K562 (cell line): ENCODE measurements at regions not wholly inside any gene's neighbourhood (a gene's known extent, or its start where the extent isn't known, plus 50 kb on each side); places are given as distances from the start of the nearest gene placed in this dataset.

ENCODE experiments used
- ATAC-seq: fragments of 200-7000 bp; cut with Tn5 transposase; 3 replicates; pipeline ENCODE4 v1.9.1; 2020; ENCODE audit warnings: moderate library complexity
- BruUV-seq: library from RNA; stranded (reverse); fragments of 400-500 nt; replicated peaks from 2 replicates; lab custom pipeline; 2021; lab: Mats Ljungman, UMichigan
- CTCF ChIA-PET: fragments of 300-600 bp; formaldehyde crosslinking; extraction: SDS; loops from one replicate; lab custom pipeline; 2021; ENCODE audit warnings: low intra/inter-chr PET ratio; lab: Yijun Ruan, JAX
- POLR2A ChIA-PET: fragments of 300-600, 350-650 bp; sonication (Branson Sonifier 250); formaldehyde crosslinking; extraction: SDS; loops from one replicate; lab custom pipeline; 2021; ENCODE audit warnings: antibody characterized with exemption, inconsistent platforms; lab: Yijun Ruan, JAX
- DNase-seq, 4 experiments: peaks; one replicate each; pipeline versions ENCODE4 v3.0.0 to v3.0.0-alpha.2; 2011 to 2018; ENCODE audit warnings: low spot score in 3 of 4, mixed read lengths in 3 of 4; ENCODE audit errors: extremely low read depth in 1 of 4
- FAIRE-seq: peaks from 2 replicates; lab custom pipeline; 2011; peaks lifted over from hg19 to GRCh38; lab: Jason Lieb, UNC
- H2AFZ ChIP-seq: 2 replicates; pipeline ENCODE4 v1.6.0; 2011; ENCODE audit warnings: low read depth, low read length, control low read depth, inconsistent platforms
- H3K27ac ChIP-seq: fragments of 200-600 bp; 3 replicates; pipeline ENCODE4 v1.8.0; 2011; ENCODE audit warnings: low read depth, mild to moderate bottlenecking, control low read depth, inconsistent platforms, low read length, moderate library complexity, mixed read lengths; ENCODE audit errors: extremely low read depth
- H3K27me3 ChIP-seq, 2 experiments: fragments of 300-600 bp in 1 of 2; 2 replicates in 1 of 2; 3 replicates in 1 of 2; pipeline versions ENCODE4 v1.6.0 to v1.8.0; 2011; ENCODE audit warnings: inconsistent platforms in 2 of 2, low read length in 2 of 2, mild to moderate bottlenecking in 1 of 2, mixed read lengths in 1 of 2, moderate library complexity in 1 of 2; ENCODE audit not compliant: control insufficient read depth in 2 of 2, insufficient read depth in 2 of 2
- H3K36me3 ChIP-seq: fragments of 300-600 bp; 3 replicates; pipeline ENCODE4 v1.8.0; 2011; ENCODE audit warnings: mild to moderate bottlenecking, low read length, inconsistent platforms; ENCODE audit not compliant: control insufficient read depth, insufficient read depth
- H3K4me1 ChIP-seq, 2 experiments: fragments of 200-600 bp in 1 of 2; replicated peaks in 1 of 2; 2 replicates in 1 of 2; 3 replicates in 1 of 2; pipeline versions ENCODE4 v1.5.1 to v1.8.0; 2011; ENCODE audit warnings: inconsistent platforms in 2 of 2, low read length in 2 of 2, mild to moderate bottlenecking in 1 of 2, mixed read lengths in 1 of 2, moderate library complexity in 1 of 2; ENCODE audit not compliant: control insufficient read depth in 2 of 2, insufficient read depth in 2 of 2
- H3K4me2 ChIP-seq: 2 replicates; pipeline ENCODE4 v1.6.1; 2011; ENCODE audit warnings: low read length, control low read depth, inconsistent platforms, mixed read lengths; ENCODE audit not compliant: insufficient read depth
- H3K4me3 ChIP-seq: fragments of 200-600 bp; sonication (generic), shearing (Covaris generic); 2 replicates; pipeline ENCODE4 v1.5.1; 2016; ENCODE audit warnings: control low read depth, inconsistent platforms
- H3K79me2 ChIP-seq: fragments of 200-600 bp; 3 replicates; pipeline ENCODE4 v1.8.0; 2011; ENCODE audit warnings: low read length, inconsistent platforms; ENCODE audit not compliant: control insufficient read depth, insufficient read depth
- H3K9ac ChIP-seq, 2 experiments: 2 replicates each; pipeline versions ENCODE4 v1.6.0 to v1.6.1; 2011; ENCODE audit warnings: low read depth in 2 of 2, low read length in 2 of 2, control low read depth in 1 of 2, inconsistent platforms in 1 of 2, mild to moderate bottlenecking in 1 of 2, mixed read lengths in 1 of 2; ENCODE audit not compliant: insufficient read depth in 1 of 2
- H3K9me1 ChIP-seq: one replicate; pipeline ENCODE4 v1.6.0; 2011; ENCODE audit warnings: inconsistent platforms, mild to moderate bottlenecking, low read length, moderate library complexity; ENCODE audit not compliant: control insufficient read depth, insufficient read depth
- H3K9me3 ChIP-seq: replicated peaks from 2 replicates; pipeline ENCODE4 v1.5.1; 2011; ENCODE audit warnings: low read depth, low read length, inconsistent platforms; ENCODE audit not compliant: control insufficient read depth, insufficient read depth
- H4K20me1 ChIP-seq: replicated peaks from 2 replicates; pipeline ENCODE4 v1.6.1; 2011; ENCODE audit warnings: low read length, inconsistent platforms, mixed read lengths; ENCODE audit not compliant: control insufficient read depth, insufficient read depth
- ARID2 ChIP-seq: fragments of 450-650 bp; IDR thresholded peaks from 2 replicates; pipeline ENCODE4 v1.6.1; 2017; ENCODE audit warnings: antibody characterized with exemption, mild to moderate bottlenecking
- BRD4 ChIP-seq: fragments of 200-600 bp; sonication (generic); IDR thresholded peaks from 2 replicates; pipeline ENCODE4 v1.6.1; 2017; ENCODE audit warnings: inconsistent platforms
- ELF4 ChIP-seq: fragments of 450-650 bp; formaldehyde crosslinking; IDR thresholded peaks from 2 replicates; pipeline ENCODE4 v1.4.0; 2022; ENCODE audit warnings: missing genetic modification characterization
- EP300 ChIP-seq: IDR thresholded peaks from 2 replicates; pipeline ENCODE4 v1.6.1; 2012; ENCODE audit warnings: low read length, improper control_type of control experiment
- EZH2 ChIP-seq: IDR thresholded peaks from 2 replicates; pipeline ENCODE4 v1.6.1; 2012; ENCODE audit warnings: low read depth, mild to moderate bottlenecking, inconsistent platforms, low read length, borderline replicate concordance
- FOXA3 ChIP-seq, 2 experiments: fragments of 450-650 bp in 1 of 2; sonication (generic) in 1 of 2; formaldehyde crosslinking; IDR thresholded peaks in 1 of 2; conservative IDR thresholded peaks in 1 of 2; 2 replicates each; pipeline versions ENCODE4 v1.4.0 to v1.8.0; 2020 to 2022; ENCODE audit warnings: mild to moderate bottlenecking in 2 of 2, missing genetic modification reagents in 1 of 2
- NR4A1 ChIP-seq, 2 experiments: fragments of 250-450 bp in 1 of 2; fragments of 450-650 bp in 1 of 2; sonication (Bioruptor Pico) in 1 of 2; IDR thresholded peaks; 2 replicates each; pipeline versions ENCODE4 v1.4.0 to v1.6.1; 2016 to 2020; ENCODE audit warnings: mild to moderate bottlenecking in 2 of 2, missing compliant biosample characterization in 1 of 2, missing genetic modification characterization in 1 of 2, moderate library complexity in 1 of 2
- POLR2AphosphoS2 ChIP-seq: IDR thresholded peaks from 2 replicates; pipeline ENCODE4 v1.6.1; 2012; ENCODE audit warnings: low read length, improper control_type of control experiment
- POLR2H ChIP-seq: IDR thresholded peaks from 2 replicates; pipeline ENCODE4 v1.6.1; 2016; ENCODE audit warnings: missing genetic modification characterization, low read depth, mild to moderate bottlenecking, control low read depth, missing compliant biosample characterization, moderate library complexity
- PTRF ChIP-seq: fragments of 450-650 bp; IDR thresholded peaks from 2 replicates; pipeline ENCODE4 v1.6.1; 2016; ENCODE audit warnings: mild to moderate bottlenecking, missing genetic modification characterization, missing compliant biosample characterization
- TAL1 ChIP-seq: fragments of 450-650 bp; IDR thresholded peaks from 2 replicates; pipeline ENCODE4 v1.6.1; 2016; ENCODE audit warnings: mild to moderate bottlenecking
- ZNF217 ChIP-seq: sonication (generic); formaldehyde crosslinking; IDR thresholded peaks from 2 replicates; pipeline ENCODE4 v1.8.0; 2022; ENCODE audit warnings: mild to moderate bottlenecking, missing genetic modification reagents
- WGBS: fragments of 100-300 bp; shearing (Covaris generic); methylation state at CpG from one replicate; pipeline ENCODE4 v1.1.6; 2016; ENCODE audit warnings: low coverage, mixed read lengths; ENCODE audit not compliant: insufficient coverage; ENCODE audit errors: missing lambda C conversion rate; 5-methylcytosine and 5-hydroxymethylcytosine counted together
- in situ Hi-C: fragments of 300-500 bp; cut with MboI; formaldehyde crosslinking; loops from 4 replicates; pipeline ENCODE4 v1.15.0; 2018; ENCODE audit warnings: inconsistent platforms, mixed read lengths
- intact Hi-C: fragments of 100-400 bp; cut with micrococcal nuclease; formaldehyde crosslinking; loops from 2 replicates; pipeline ENCODE4 v1.14.2; 2022
- TF ChIP-seq, protein P1 (sequence below): fragments of 150-350 bp; conservative IDR thresholded peaks from 2 replicates; pipeline ENCODE4 v1.6.1; 2014; ENCODE audit warnings: low read length
- TF ChIP-seq, protein P2 (sequence below): sonication (generic); formaldehyde crosslinking; IDR thresholded peaks from 2 replicates; pipeline ENCODE4 v1.8.0; 2022; ENCODE audit warnings: mild to moderate bottlenecking, missing genetic modification reagents

DNA sequence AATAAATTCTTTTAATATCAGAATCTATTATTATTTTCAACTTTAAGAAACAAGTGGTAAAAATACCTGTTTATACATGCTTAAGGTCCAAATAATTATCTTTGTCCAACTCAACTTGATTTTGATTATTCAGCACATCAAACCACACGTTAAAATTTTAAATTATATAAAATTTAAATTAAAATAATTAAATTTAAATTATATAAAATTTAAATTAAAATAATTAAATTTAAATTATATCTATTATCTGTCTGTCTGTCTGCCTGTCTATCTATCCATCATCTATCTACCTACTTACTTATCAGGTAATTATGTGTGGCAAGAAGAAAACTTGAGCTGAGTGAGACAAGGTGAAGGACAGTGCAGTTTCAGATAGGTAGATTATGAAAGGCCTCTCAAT, 605.3 kb upstream of the RIOK2 start:
- intact Hi-C loops (no loop called here), in situ Hi-C loops (no loop called here)
- DNase-seq = no peak
- Histone ChIP-seq H2AFZ (no peak overlapping the region), H3K27ac (no peak overlapping the region), H3K9me1 (no peaks in the 10 kb centered on the region), H3K4me2 (no peak overlapping the region), H4K20me1 (no peaks in the 10 kb centered on the region), H3K36me3 (no peaks in the 10 kb centered on the region), H3K79me2 (no peaks in the 10 kb centered on the region), H3K27me3 (no peaks in the 10 kb centered on the region), H3K9me3 (no peaks in the 10 kb centered on the region; the same call in 1 of the 2 replicates), H3K4me1 (no peaks in the 10 kb centered on the region), H3K9ac (no peak overlapping the region), H3K4me3 (no peak overlapping the region)
- ChIA-PET POLR2A (no interaction called here), CTCF (no interaction called here)
- no peak for TF ChIP-seq ELF4 (CRISPR knock-in tag)
- no peak for TF ChIP-seq BRD4
- no peak for TF ChIP-seq NR4A1 (CRISPR knock-in tag; IDR thresholded peaks at IDR 0.05)
- TF ChIP-seq NR4A1 (tag; IDR thresholded peaks at IDR 0.05) = no peak
- FAIRE-seq = no peak
- 0% methylated on average over 1 of the region's 1 CpG for WGBS
- ATAC-seq = no peak
- BruUV-seq = no TSS peak

DNA sequence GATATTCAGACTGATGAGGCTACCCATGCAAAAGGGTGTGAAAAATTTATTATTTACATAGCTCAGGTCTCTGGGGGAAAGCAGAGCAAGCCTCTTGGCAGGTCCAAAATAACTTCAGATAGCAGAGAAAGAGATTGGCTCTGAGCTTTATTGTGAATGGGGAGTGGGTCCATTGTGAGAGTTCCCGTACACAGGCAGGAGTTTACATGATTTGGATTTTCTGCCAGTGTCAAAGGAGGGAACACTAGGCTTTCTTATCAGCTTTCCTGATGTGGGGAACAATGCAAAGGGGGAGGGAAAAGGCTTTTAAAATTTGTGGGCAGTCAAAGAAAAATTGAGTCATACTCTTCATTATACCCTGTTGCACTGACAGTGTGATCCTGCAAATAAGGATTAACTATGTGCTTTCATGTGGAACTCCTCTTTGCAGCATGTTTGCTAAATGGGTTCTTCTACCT, 615.0 kb upstream of the RIOK2 start:
- H4K20me1 ChIP-seq = no peaks in the 10 kb centered on the region
- H3K9ac ChIP-seq = no peak overlapping the region
- H2AFZ ChIP-seq = no peak overlapping the region
- no peak overlapping the region for H3K27ac ChIP-seq
- WGBS = 7% methylated on average over 1 of the region's 1 CpG
- H3K27me3 ChIP-seq = no peaks in the 10 kb centered on the region
- H3K4me3 ChIP-seq = no peak overlapping the region
- no peak for DNase-seq
- no peaks in the 10 kb centered on the region for H3K36me3 ChIP-seq
- no peak overlapping the region for H3K4me2 ChIP-seq
- no peak for TF ChIP-seq ZNF217 (CRISPR knock-in tag)
- TF ChIP-seq POLR2AphosphoS2 = no peak
- TF ChIP-seq ARID2 = no peak
- TF ChIP-seq PTRF (tag) = no peak
- TF ChIP-seq EP300 = no peak
- TF ChIP-seq, protein P1, sequence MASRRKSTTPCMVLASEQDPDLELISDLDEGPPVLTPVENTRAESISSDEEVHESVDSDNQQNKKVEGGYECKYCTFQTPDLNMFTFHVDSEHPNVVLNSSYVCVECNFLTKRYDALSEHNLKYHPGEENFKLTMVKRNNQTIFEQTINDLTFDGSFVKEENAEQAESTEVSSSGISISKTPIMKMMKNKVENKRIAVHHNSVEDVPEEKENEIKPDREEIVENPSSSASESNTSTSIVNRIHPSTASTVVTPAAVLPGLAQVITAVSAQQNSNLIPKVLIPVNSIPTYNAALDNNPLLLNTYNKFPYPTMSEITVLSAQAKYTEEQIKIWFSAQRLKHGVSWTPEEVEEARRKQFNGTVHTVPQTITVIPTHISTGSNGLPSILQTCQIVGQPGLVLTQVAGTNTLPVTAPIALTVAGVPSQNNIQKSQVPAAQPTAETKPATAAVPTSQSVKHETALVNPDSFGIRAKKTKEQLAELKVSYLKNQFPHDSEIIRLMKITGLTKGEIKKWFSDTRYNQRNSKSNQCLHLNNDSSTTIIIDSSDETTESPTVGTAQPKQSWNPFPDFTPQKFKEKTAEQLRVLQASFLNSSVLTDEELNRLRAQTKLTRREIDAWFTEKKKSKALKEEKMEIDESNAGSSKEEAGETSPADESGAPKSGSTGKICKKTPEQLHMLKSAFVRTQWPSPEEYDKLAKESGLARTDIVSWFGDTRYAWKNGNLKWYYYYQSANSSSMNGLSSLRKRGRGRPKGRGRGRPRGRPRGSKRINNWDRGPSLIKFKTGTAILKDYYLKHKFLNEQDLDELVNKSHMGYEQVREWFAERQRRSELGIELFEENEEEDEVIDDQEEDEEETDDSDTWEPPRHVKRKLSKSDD = no peak
- TF ChIP-seq, protein P2, sequence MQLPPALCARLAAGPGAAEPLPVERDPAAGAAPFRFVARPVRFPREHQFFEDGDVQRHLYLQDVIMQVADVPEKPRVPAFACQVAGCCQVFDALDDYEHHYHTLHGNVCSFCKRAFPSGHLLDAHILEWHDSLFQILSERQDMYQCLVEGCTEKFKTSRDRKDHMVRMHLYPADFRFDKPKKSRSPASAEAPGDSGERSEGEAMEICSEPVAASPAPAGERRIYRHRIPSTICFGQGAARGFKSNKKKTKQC (CRISPR knock-in tag) = no peak
- TF ChIP-seq EZH2 = no peak
- no peak for TF ChIP-seq POLR2H (tag)
- no peak for TF ChIP-seq FOXA3 (CRISPR knock-in tag; conservative IDR thresholded peaks at IDR 0.05 in 1 of 2, IDR thresholded peaks at IDR 0.05 in 1 of 2)
- no peak for TF ChIP-seq TAL1
- intact Hi-C loops (no loop called here), in situ Hi-C loops (no loop called here)
- CTCF ChIA-PET = no interaction called here
- BruUV-seq = no TSS peak
- no peak for FAIRE-seq
- no peaks in the 10 kb centered on the region for H3K4me1 ChIP-seq
- no peak for ATAC-seq
- no peaks in the 10 kb centered on the region for H3K9me1 ChIP-seq
- 0 out of 2 replicates have a peak, but pooled peaks cover 3% of the 10 kb centered on the region for H3K9me3 ChIP-seq
- POLR2A ChIA-PET = no interaction called here
- no peaks in the 10 kb centered on the region for H3K79me2 ChIP-seq
